ENCODE measurements at regions not wholly inside any gene's neighbourhood (a gene's known extent, or its start where the extent isn't known, plus 50 kb on each side); places are given as distances from the start of the nearest gene placed in this dataset.

- Histone ChIP-seq H3K36me3 (no peaks in the 10 kb centered on the region), H3K4me3 (no peak overlapping the region), H3K27ac (no peak overlapping the region), H3K9me3 (no peaks in the 10 kb centered on the region), H3K27me3 (peaks cover 0 to 13% (median 0%) of the 10 kb centered on the region in 9 donors), H3K4me1 (peaks cover 0 to 9% (median 0%) of the 10 kb centered on the region in 12 donors)
- 75 to 90% (median 81%) methylated on average over 6 of the region's 6 CpGs for WGBS, 4 donors
- TF ChIP-seq, protein P1, sequence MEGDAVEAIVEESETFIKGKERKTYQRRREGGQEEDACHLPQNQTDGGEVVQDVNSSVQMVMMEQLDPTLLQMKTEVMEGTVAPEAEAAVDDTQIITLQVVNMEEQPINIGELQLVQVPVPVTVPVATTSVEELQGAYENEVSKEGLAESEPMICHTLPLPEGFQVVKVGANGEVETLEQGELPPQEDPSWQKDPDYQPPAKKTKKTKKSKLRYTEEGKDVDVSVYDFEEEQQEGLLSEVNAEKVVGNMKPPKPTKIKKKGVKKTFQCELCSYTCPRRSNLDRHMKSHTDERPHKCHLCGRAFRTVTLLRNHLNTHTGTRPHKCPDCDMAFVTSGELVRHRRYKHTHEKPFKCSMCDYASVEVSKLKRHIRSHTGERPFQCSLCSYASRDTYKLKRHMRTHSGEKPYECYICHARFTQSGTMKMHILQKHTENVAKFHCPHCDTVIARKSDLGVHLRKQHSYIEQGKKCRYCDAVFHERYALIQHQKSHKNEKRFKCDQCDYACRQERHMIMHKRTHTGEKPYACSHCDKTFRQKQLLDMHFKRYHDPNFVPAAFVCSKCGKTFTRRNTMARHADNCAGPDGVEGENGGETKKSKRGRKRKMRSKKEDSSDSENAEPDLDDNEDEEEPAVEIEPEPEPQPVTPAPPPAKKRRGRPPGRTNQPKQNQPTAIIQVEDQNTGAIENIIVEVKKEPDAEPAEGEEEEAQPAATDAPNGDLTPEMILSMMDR (IDR thresholded peaks at IDR 0.05): no peak
- TF ChIP-seq POLR2A (IDR thresholded peaks at IDR 0.05): no peak
- DNase-seq (no peak), ATAC-seq (no peak)
- intact Hi-C loops (cut with DNase I): no loop called here
These were observed 89.6 kb upstream of the VEPH1 start for GRCh38 chr3:157592769-157593168.

DNA sequence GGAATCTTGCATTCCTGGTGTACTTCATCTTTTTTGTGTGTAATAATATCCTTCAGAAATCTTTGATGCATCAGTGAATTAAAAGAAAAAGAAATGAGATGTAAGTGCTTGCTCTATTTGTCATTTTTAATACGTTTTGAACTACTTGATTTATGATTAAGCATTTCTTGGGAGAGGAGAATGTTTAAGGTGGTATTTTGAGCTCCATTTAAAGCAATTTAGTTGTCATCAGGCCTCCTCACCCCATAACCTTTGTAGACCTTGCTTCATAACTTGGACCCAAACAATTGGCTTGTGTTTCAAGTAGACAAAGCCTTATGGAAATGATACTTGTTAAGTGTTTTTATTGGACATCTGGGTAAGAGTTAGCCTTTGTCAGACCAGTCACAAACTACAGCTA lies 87.1 kb upstream of the VEPH1 start:
- Histone ChIP-seq H3K4me1 (peaks cover 0 to 9% (median 0%) of the 10 kb centered on the region in 12 donors), H3K9me3 (no peaks in the 10 kb centered on the region), H3K27me3 (peaks cover 0 to 10% (median 0%) of the 10 kb centered on the region in 9 donors), H3K27ac (no peak overlapping the region), H3K4me3 (no peak overlapping the region), H3K36me3 (no peaks in the 10 kb centered on the region)
- ATAC-seq (no peak), DNase-seq (no peak)
- 30 to 40% (median 35%) methylated on average over 1 of the region's 1 CpG for WGBS, 4 donors
- intact Hi-C loops (cut with DNase I): no loop called here
- TF ChIP-seq, protein P1 (IDR thresholded peaks at IDR 0.05): no peak
- TF ChIP-seq POLR2A (IDR thresholded peaks at IDR 0.05): no peak

DNA sequence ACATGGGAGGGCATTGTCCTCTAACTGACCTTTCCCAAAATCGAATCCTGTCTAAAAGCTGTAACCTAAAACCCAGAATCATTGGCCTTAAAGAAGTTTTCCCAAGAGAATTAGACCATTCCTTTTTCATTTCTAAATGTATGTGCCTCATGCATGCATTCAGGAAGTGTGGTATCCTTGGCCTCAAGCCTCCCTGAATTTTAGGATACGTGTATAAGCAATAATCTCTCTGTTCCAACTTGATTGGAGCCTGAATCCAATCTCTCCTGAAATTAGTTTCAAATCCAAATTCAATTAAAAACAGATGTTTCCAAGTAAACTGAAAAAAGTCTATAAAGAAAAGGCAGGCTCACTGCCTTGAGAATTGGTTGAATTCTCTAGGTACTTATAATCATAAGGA lies 86.0 kb upstream of the VEPH1 start:
- DNase-seq: no peak
- no peak for ATAC-seq
- no peak overlapping the region for H3K4me3 ChIP-seq
- H3K9me3 ChIP-seq: no peaks in the 10 kb centered on the region
- intact Hi-C loops (cut with DNase I): no loop called here
- no peak overlapping the region for H3K27ac ChIP-seq
- WGBS, 4 donors: 51 to 57% (median 54%) methylated on average over 2 of the region's 2 CpGs
- no peaks in the 10 kb centered on the region for H3K27me3 ChIP-seq
- H3K36me3 ChIP-seq: no peaks in the 10 kb centered on the region
- H3K4me1 ChIP-seq: peaks cover 0 to 9% (median 0%) of the 10 kb centered on the region in 12 donors
- TF ChIP-seq, protein P1 (IDR thresholded peaks at IDR 0.05): no peak
- no peak for TF ChIP-seq POLR2A (IDR thresholded peaks at IDR 0.05)

GRCh38 chr3:157588386-157589060 lies 85.3 kb upstream of the VEPH1 start:
- intact Hi-C loops (cut with DNase I): no loop called here
- H3K9me3 ChIP-seq: no peaks in the 10 kb centered on the region
- no peak overlapping the region for H3K27ac ChIP-seq
- DNase-seq (no peak), ATAC-seq (no peak)
- no peak overlapping the region for H3K4me3 ChIP-seq
- no peaks in the 10 kb centered on the region for H3K27me3 ChIP-seq
- peaks cover 0 to 9% (median 0%) of the 10 kb centered on the region in 12 donors for H3K4me1 ChIP-seq
- TF ChIP-seq, protein P1 (IDR thresholded peaks at IDR 0.05): no peak
- H3K36me3 ChIP-seq: no peaks in the 10 kb centered on the region
